ENCODE measurements at regions not wholly inside any gene's neighbourhood (a gene's known extent, or its start where the extent isn't known, plus 50 kb on each side); places are given as distances from the start of the nearest gene placed in this dataset.

GRCh38 chr10:33126742-33127141, 168.7 kb upstream of the ITGB1 start:
- peak; percentile 50 to 66 for DNase-seq

- peak in 1 of 2 experiments; percentile 53 for DNase-seq
Observed at GRCh38 chr10:33125522-33126517, 167.8 kb upstream of the ITGB1 start.

- no peak for DNase-seq
Observed at GRCh38 chr10:33125111-33125510, 167.1 kb upstream of the ITGB1 start.

GRCh38 chr10:33123680-33124079, 165.7 kb upstream of the ITGB1 start:
- no peak for DNase-seq

- DNase-seq = no peak
Observed at GRCh38 chr10:33122014-33122809, 164.2 kb upstream of the ITGB1 start.

GRCh38 chr10:33120700-33121099, 162.7 kb upstream of the ITGB1 start:
- DNase-seq = no peak

- DNase-seq = no peak
Observed at GRCh38 chr10:33120275-33120674, 162.2 kb upstream of the ITGB1 start.

GRCh38 chr10:33117816-33118215, 159.8 kb upstream of the ITGB1 start:
- DNase-seq = peak in 1 of 2 experiments; percentile 54

GRCh38 chr10:33117230-33117629, 159.2 kb upstream of the ITGB1 start:
- no peak for DNase-seq

GRCh38 chr10:33115738-33116719, 158.0 kb upstream of the ITGB1 start:
- no peak for DNase-seq

GRCh38 chr10:33114451-33114952, 156.5 kb upstream of the ITGB1 start:
- DNase-seq = no peak

GRCh38 chr10:33113466-33113865, 155.4 kb upstream of the ITGB1 start:
- no peak for DNase-seq

- no peak for DNase-seq
Observed at GRCh38 chr10:33112831-33113455, 154.9 kb upstream of the ITGB1 start.

GRCh38 chr10:33111488-33112051, 153.5 kb upstream of the ITGB1 start:
- no peak for DNase-seq

- no peak for DNase-seq
Observed at GRCh38 chr10:33109788-33110469, 151.9 kb upstream of the ITGB1 start.

GRCh38 chr10:33109384-33109783, 151.4 kb upstream of the ITGB1 start:
- no peak for DNase-seq

- DNase-seq = no peak
Observed at GRCh38 chr10:33107953-33108352, 149.9 kb upstream of the ITGB1 start.

GRCh38 chr10:33106767-33107166, 148.7 kb upstream of the ITGB1 start:
- DNase-seq = no peak

- no peak for DNase-seq
Observed at GRCh38 chr10:33103863-33104379, 145.9 kb upstream of the ITGB1 start.

- DNase-seq = no peak
Observed at GRCh38 chr10:33102071-33102470, 144.0 kb upstream of the ITGB1 start.

GRCh38 chr10:33101392-33101787, 143.4 kb upstream of the ITGB1 start:
- no peak for DNase-seq
